Liver (tissue), 8 donors: ENCODE measurements at regions not wholly inside any gene's neighbourhood (a gene's known extent, or its start where the extent isn't known, plus 50 kb on each side); places are given as distances from the start of the nearest gene placed in this dataset.

Experiments used
- DNase-seq: peaks from one replicate; pipeline ENCODE4 v3.0.0-alpha.2; 2017; ENCODE audit warnings: low spot score
- H3K27ac ChIP-seq, 2 donors: one replicate each; pipeline ENCODE4 v1.7.0; 2013; ENCODE audit warnings: inconsistent platforms in 2 of 2, low read length in 2 of 2, control low read depth in 1 of 2, low read depth in 1 of 2, mild to moderate bottlenecking in 1 of 2
- H3K27me3 ChIP-seq, 4 donors: one replicate each; pipeline versions ENCODE4 v1.6.1 to v1.7.0; 2013; ENCODE audit warnings: low read length in 3 of 4, inconsistent platforms in 1 of 4, mild to moderate bottlenecking in 1 of 4, moderate library complexity in 1 of 4; ENCODE audit not compliant: control insufficient read depth in 4 of 4, insufficient read depth in 4 of 4
- H3K36me3 ChIP-seq, 4 donors: one replicate each; pipeline versions ENCODE4 v1.6.1 to v1.7.0; 2013; ENCODE audit warnings: low read length in 3 of 4, mild to moderate bottlenecking in 3 of 4, low read depth in 1 of 4, moderate library complexity in 1 of 4; ENCODE audit not compliant: control insufficient read depth in 4 of 4, insufficient read depth in 3 of 4
- H3K4me1 ChIP-seq, 4 donors: one replicate each; pipeline versions ENCODE4 v1.6.1 to v1.7.0; 2013; ENCODE audit warnings: low read length in 3 of 4, mild to moderate bottlenecking in 3 of 4, moderate library complexity in 1 of 4; ENCODE audit not compliant: control insufficient read depth in 4 of 4, insufficient read depth in 4 of 4
- H3K4me3 ChIP-seq, 3 donors: one replicate each; pipeline versions ENCODE4 v1.6.1 to v1.7.0; 2013; ENCODE audit warnings: low read length in 3 of 3, control low read depth in 1 of 3, low read depth in 1 of 3, mild to moderate bottlenecking in 1 of 3
- H3K9ac ChIP-seq, 2 donors: one replicate each; pipeline ENCODE4 v1.7.0; 2013; ENCODE audit warnings: low read length in 2 of 2, mild to moderate bottlenecking in 2 of 2, moderate library complexity in 2 of 2, control low read depth in 1 of 2, low read depth in 1 of 2
- H3K9me3 ChIP-seq, 4 donors: one replicate each; pipeline versions ENCODE4 v1.6.1 to v1.7.0; 2013; ENCODE audit warnings: low read length in 3 of 4; ENCODE audit not compliant: control insufficient read depth in 4 of 4
- CTCF ChIP-seq: fragments of 150-350 bp; IDR thresholded peaks from 2 replicates; pipeline ENCODE4 v1.5.1; 2017; ENCODE audit warnings: improper control_type of control experiment, low read depth, low read length; ENCODE audit not compliant: missing input control
- EGR1 ChIP-seq, 2 donors: IDR thresholded peaks; 2 replicates each; pipeline ENCODE4 v1.6.1; 2016 to 2018; ENCODE audit warnings: antibody characterized with exemption in 2 of 2, low read depth in 2 of 2
- FOXA1 ChIP-seq: IDR thresholded peaks from 2 replicates; pipeline ENCODE4 v1.6.1; 2016; ENCODE audit warnings: antibody characterized with exemption
- FOXA2 ChIP-seq: IDR thresholded peaks from 2 replicates; pipeline ENCODE4 v1.6.1; 2016; ENCODE audit warnings: antibody characterized with exemption
- GABPA ChIP-seq, 2 donors: IDR thresholded peaks in 1 of 2; conservative IDR thresholded peaks in 1 of 2; 2 replicates each; pipeline ENCODE4 v1.6.1; 2016; ENCODE audit warnings: antibody characterized with exemption in 2 of 2, mild to moderate bottlenecking in 1 of 2, moderate library complexity in 1 of 2
- HNF4A ChIP-seq, 2 donors: conservative IDR thresholded peaks; 2 replicates each; pipeline ENCODE4 v1.6.1; 2016; ENCODE audit warnings: antibody characterized with exemption in 2 of 2, mild to moderate bottlenecking in 2 of 2
- HNF4G ChIP-seq: IDR thresholded peaks from 2 replicates; pipeline ENCODE4 v1.6.1; 2016; ENCODE audit warnings: antibody characterized with exemption
- JUND ChIP-seq, 2 donors: IDR thresholded peaks; 2 replicates each; pipeline ENCODE4 v1.6.1; 2016; ENCODE audit warnings: antibody characterized with exemption in 2 of 2
- MAX ChIP-seq: IDR thresholded peaks from 2 replicates; pipeline ENCODE4 v1.6.1; 2016; ENCODE audit warnings: antibody characterized with exemption
- NR2F2 ChIP-seq: IDR thresholded peaks from 2 replicates; pipeline ENCODE4 v1.6.1; 2016; ENCODE audit warnings: antibody characterized with exemption
- RAD21 ChIP-seq, 2 donors: IDR thresholded peaks; 2 replicates each; pipeline ENCODE4 v1.6.1; 2016; ENCODE audit warnings: antibody characterized with exemption in 2 of 2, mild to moderate bottlenecking in 2 of 2
- RXRA ChIP-seq, 2 donors: IDR thresholded peaks; 2 replicates each; pipeline ENCODE4 v1.6.1; 2017 to 2018; ENCODE audit warnings: antibody characterized with exemption in 2 of 2, mild to moderate bottlenecking in 1 of 2
- SP1 ChIP-seq: IDR thresholded peaks from 2 replicates; pipeline ENCODE4 v1.6.1; 2018; ENCODE audit warnings: antibody characterized with exemption, mild to moderate bottlenecking
- TAF1 ChIP-seq: conservative IDR thresholded peaks from 2 replicates; pipeline ENCODE4 v1.6.1; 2016; ENCODE audit warnings: antibody characterized with exemption, mild to moderate bottlenecking
- YY1 ChIP-seq: IDR thresholded peaks from 2 replicates; pipeline ENCODE4 v1.6.1; 2016; ENCODE audit warnings: antibody characterized with exemption, mild to moderate bottlenecking
- WGBS: extraction: QIAGEN DNeasy Blood & Tissue Kit; methylation state at CpG from one replicate; pipeline ENCODE4 v1.1.7; 2013; 5-methylcytosine and 5-hydroxymethylcytosine counted together
- TF ChIP-seq, protein P1 (sequence below): IDR thresholded peaks from 2 replicates; pipeline ENCODE4 v1.6.1; 2016; ENCODE audit warnings: antibody characterized with exemption
- TF ChIP-seq, protein P2 (sequence below): IDR thresholded peaks from 2 replicates; pipeline ENCODE4 v1.6.1; 2016; ENCODE audit warnings: antibody characterized with exemption
- TF ChIP-seq, protein P3 (sequence below): IDR thresholded peaks from 2 replicates; pipeline ENCODE4 v1.6.1; 2016; ENCODE audit warnings: antibody characterized with exemption, mild to moderate bottlenecking
- donor health status: healthy.
- donor health status: healthy.
- donor health status: healthy.
- donor health status: healthy.
- donor health status: healthy.

DNA sequence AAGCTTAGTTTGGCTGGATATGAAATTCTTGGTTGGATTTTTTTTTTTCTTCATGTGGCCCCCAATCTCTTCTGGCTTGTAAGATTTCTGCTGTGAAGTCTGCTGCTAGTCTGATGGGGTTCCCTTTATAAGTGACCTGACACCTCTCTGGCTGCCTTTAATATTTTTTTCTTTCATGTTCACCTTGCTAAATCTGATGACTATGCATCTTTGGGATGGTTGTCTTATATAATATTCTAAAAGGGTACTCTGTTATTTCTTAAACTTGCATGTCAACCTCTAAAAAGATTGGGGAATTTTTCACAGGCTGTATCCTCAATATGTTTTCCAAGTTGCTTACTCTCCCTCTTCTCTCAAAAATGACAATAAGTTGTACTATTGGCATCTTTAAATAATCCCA is 500.0 kb downstream of the CAAP1 start:
- no peaks in the 10 kb centered on the region for H3K4me1 ChIP-seq
- no peak overlapping the region for H3K27ac ChIP-seq
- no peak for DNase-seq
- TF ChIP-seq HNF4A (conservative IDR thresholded peaks at IDR 0.05) (no peak), RXRA (IDR thresholded peaks at IDR 0.05) (no peak), NR2F2 (no peak), FOXA1 (no peak)
- TF ChIP-seq, protein P1, sequence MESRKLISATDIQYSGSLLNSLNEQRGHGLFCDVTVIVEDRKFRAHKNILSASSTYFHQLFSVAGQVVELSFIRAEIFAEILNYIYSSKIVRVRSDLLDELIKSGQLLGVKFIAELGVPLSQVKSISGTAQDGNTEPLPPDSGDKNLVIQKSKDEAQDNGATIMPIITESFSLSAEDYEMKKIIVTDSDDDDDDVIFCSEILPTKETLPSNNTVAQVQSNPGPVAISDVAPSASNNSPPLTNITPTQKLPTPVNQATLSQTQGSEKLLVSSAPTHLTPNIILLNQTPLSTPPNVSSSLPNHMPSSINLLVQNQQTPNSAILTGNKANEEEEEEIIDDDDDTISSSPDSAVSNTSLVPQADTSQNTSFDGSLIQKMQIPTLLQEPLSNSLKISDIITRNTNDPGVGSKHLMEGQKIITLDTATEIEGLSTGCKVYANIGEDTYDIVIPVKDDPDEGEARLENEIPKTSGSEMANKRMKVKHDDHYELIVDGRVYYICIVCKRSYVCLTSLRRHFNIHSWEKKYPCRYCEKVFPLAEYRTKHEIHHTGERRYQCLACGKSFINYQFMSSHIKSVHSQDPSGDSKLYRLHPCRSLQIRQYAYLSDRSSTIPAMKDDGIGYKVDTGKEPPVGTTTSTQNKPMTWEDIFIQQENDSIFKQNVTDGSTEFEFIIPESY: no peak
- no peaks in the 10 kb centered on the region for H3K27me3 ChIP-seq
- H3K36me3 ChIP-seq: no peaks in the 10 kb centered on the region
- H3K4me3 ChIP-seq: no peak overlapping the region
- no peak overlapping the region for H3K9ac ChIP-seq
- H3K9me3 ChIP-seq: peaks cover 0 to 4% (median 3%) of the 10 kb centered on the region in 4 donors

GRCh38 chr9:26391036-26391435 is 501.6 kb downstream of the CAAP1 start:
- TF ChIP-seq SP1 (no peak), FOXA1 (no peak), NR2F2 (no peak), MAX (no peak), FOXA2 (no peak), HNF4G (no peak), YY1 (no peak), RAD21 (IDR thresholded peaks at IDR 0.05) (no peak), GABPA (IDR thresholded peaks at IDR 0.05 in 1 of 2, conservative IDR thresholded peaks at IDR 0.05 in 1 of 2) (no peak), RXRA (IDR thresholded peaks at IDR 0.05) (no peak)
- TF ChIP-seq, protein P2, sequence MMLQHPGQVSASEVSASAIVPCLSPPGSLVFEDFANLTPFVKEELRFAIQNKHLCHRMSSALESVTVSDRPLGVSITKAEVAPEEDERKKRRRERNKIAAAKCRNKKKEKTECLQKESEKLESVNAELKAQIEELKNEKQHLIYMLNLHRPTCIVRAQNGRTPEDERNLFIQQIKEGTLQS: no peak
- H3K36me3 ChIP-seq: no peaks in the 10 kb centered on the region
- peaks cover 0 to 4% (median 3%) of the 10 kb centered on the region in 4 donors for H3K9me3 ChIP-seq
- no peaks in the 10 kb centered on the region for H3K4me1 ChIP-seq
- no peak overlapping the region for H3K4me3 ChIP-seq
- H3K27me3 ChIP-seq: no peaks in the 10 kb centered on the region
- no peak for DNase-seq
- H3K9ac ChIP-seq: no peak overlapping the region
- WGBS: 54% methylated on average over 4 of the region's 4 CpGs
- H3K27ac ChIP-seq: no peak overlapping the region

DNA sequence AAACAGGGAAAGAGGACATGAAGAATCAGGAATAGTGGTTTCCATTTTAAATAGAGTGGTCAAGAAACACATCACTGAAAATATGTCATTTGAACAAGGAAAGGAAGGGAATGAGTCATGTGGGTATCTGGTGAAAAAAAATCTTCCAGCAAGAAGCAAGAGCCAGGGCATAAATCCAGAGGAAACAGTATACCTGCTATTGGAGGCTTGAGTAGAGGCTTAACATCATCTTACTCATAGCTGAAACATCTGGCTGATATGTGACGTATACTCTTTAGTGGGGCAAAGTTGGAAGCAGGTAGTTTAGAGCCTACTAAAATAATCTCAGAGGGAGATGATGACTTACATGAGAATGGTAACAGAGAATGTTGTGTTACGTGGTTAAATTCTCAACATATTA is 517.2 kb downstream of the CAAP1 start:
- Histone ChIP-seq H3K4me3 (no peak overlapping the region), H3K27ac (no peak overlapping the region), H3K9me3 (no peaks in the 10 kb centered on the region), H3K4me1 (no peaks in the 10 kb centered on the region), H3K9ac (no peak overlapping the region), H3K27me3 (no peaks in the 10 kb centered on the region), H3K36me3 (no peaks in the 10 kb centered on the region)
- 77% methylated on average over 2 of the region's 2 CpGs for WGBS
- no peak for DNase-seq
- TF ChIP-seq, protein P3, sequence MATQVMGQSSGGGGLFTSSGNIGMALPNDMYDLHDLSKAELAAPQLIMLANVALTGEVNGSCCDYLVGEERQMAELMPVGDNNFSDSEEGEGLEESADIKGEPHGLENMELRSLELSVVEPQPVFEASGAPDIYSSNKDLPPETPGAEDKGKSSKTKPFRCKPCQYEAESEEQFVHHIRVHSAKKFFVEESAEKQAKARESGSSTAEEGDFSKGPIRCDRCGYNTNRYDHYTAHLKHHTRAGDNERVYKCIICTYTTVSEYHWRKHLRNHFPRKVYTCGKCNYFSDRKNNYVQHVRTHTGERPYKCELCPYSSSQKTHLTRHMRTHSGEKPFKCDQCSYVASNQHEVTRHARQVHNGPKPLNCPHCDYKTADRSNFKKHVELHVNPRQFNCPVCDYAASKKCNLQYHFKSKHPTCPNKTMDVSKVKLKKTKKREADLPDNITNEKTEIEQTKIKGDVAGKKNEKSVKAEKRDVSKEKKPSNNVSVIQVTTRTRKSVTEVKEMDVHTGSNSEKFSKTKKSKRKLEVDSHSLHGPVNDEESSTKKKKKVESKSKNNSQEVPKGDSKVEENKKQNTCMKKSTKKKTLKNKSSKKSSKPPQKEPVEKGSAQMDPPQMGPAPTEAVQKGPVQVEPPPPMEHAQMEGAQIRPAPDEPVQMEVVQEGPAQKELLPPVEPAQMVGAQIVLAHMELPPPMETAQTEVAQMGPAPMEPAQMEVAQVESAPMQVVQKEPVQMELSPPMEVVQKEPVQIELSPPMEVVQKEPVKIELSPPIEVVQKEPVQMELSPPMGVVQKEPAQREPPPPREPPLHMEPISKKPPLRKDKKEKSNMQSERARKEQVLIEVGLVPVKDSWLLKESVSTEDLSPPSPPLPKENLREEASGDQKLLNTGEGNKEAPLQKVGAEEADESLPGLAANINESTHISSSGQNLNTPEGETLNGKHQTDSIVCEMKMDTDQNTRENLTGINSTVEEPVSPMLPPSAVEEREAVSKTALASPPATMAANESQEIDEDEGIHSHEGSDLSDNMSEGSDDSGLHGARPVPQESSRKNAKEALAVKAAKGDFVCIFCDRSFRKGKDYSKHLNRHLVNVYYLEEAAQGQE: no peak
- no peak for TF ChIP-seq MAX
- TF ChIP-seq, protein P1: no peak
- no peak for TF ChIP-seq HNF4A (conservative IDR thresholded peaks at IDR 0.05)
- no peak for TF ChIP-seq RAD21 (IDR thresholded peaks at IDR 0.05)
- TF ChIP-seq JUND (IDR thresholded peaks at IDR 0.05): no peak
- TF ChIP-seq FOXA1: no peak
- no peak for TF ChIP-seq TAF1
- no peak for TF ChIP-seq RXRA (IDR thresholded peaks at IDR 0.05)
- no peak for TF ChIP-seq FOXA2
- TF ChIP-seq CTCF: no peak
- TF ChIP-seq EGR1 (IDR thresholded peaks at IDR 0.05; ENCODE audit: low read depth in 2 of 2): no peak
- TF ChIP-seq GABPA (IDR thresholded peaks at IDR 0.05 in 1 of 2, conservative IDR thresholded peaks at IDR 0.05 in 1 of 2): no peak
